ENCODE measurements at regions not wholly inside any gene's neighbourhood (a gene's known extent, or its start where the extent isn't known, plus 50 kb on each side); places are given as distances from the start of the nearest gene placed in this dataset.
"Not testable (repeated sequence)": the region's sequence is repeated elsewhere in the genome, so short reads cannot be mapped to it uniquely, and the experiment has no call there.

GRCh38 chr10:120103738-120104560 is 211.4 kb downstream of the SEC23IP start:
- H3K4me3 ChIP-seq (ENCODE audit: low read depth, low read length), result no peak overlapping the region
- DNase-seq (ENCODE audit: low read depth), result no peak

- DNase-seq (ENCODE audit: low read depth), result no peak
Measured at GRCh38 chr10:120105001-120105400, 212.5 kb downstream of the SEC23IP start.

GRCh38 chr10:120105492-120105891 is 213.0 kb downstream of the SEC23IP start:
- no peak for DNase-seq (ENCODE audit: low read depth)
- no peak overlapping the region for H3K4me3 ChIP-seq (ENCODE audit: low read depth, low read length)

More at GRCh38 chr10:120105001-120105400, 212.5 kb downstream of the SEC23IP start:
- no peak overlapping the region for H3K4me3 ChIP-seq (ENCODE audit: low read depth, low read length)

- H3K4me3 ChIP-seq (ENCODE audit: low read depth, low read length), result no peak overlapping the region
- no peak for DNase-seq (ENCODE audit: low read depth)
Measured at GRCh38 chr10:120108916-120109315, 216.4 kb downstream of the SEC23IP start.

- DNase-seq (ENCODE audit: low read depth); H3K4me3 ChIP-seq (ENCODE audit: low read depth, low read length): not testable (repeated sequence)
Measured at GRCh38 chr10:120109725-120110124, 217.2 kb downstream of the SEC23IP start.

GRCh38 chr10:120110196-120110595 is 217.7 kb downstream of the SEC23IP start:
- H3K4me3 ChIP-seq (ENCODE audit: low read depth, low read length), result no peak overlapping the region
- DNase-seq (ENCODE audit: low read depth), result no peak

- no peak for DNase-seq (ENCODE audit: low read depth)
Measured at GRCh38 chr10:120111628-120112027, 219.1 kb downstream of the SEC23IP start.

GRCh38 chr10:120112809-120113208 is 220.3 kb downstream of the SEC23IP start:
- DNase-seq (ENCODE audit: low read depth), result no peak
- no peak overlapping the region for H3K4me3 ChIP-seq (ENCODE audit: low read depth, low read length)

More at GRCh38 chr10:120111628-120112027, 219.1 kb downstream of the SEC23IP start:
- no peak overlapping the region for H3K4me3 ChIP-seq (ENCODE audit: low read depth, low read length)

GRCh38 chr10:120115959-120116358 is 223.4 kb downstream of the SEC23IP start:
- no peak for DNase-seq (ENCODE audit: low read depth)
- no peak overlapping the region for H3K4me3 ChIP-seq (ENCODE audit: low read depth, low read length)

GRCh38 chr10:120121768-120122167 is 229.2 kb downstream of the SEC23IP start:
- no peak overlapping the region for H3K4me3 ChIP-seq (ENCODE audit: low read depth, low read length)
- DNase-seq (ENCODE audit: low read depth), result no peak

GRCh38 chr10:120131183-120131582 is 238.7 kb downstream of the SEC23IP start:
- no peak for DNase-seq (ENCODE audit: low read depth)
- H3K4me3 ChIP-seq (ENCODE audit: low read depth, low read length), result no peak overlapping the region

GRCh38 chr10:120132811-120133210 is 240.3 kb downstream of the SEC23IP start:
- no peak overlapping the region for H3K4me3 ChIP-seq (ENCODE audit: low read depth, low read length)
- DNase-seq (ENCODE audit: low read depth), result no peak

- H3K4me3 ChIP-seq (ENCODE audit: low read depth, low read length), result no peak overlapping the region
Measured at GRCh38 chr10:120138689-120139088, 246.2 kb downstream of the SEC23IP start.

GRCh38 chr10:120145107-120145506 is 252.6 kb downstream of the SEC23IP start:
- DNase-seq (ENCODE audit: low read depth), result no peak
- no peak overlapping the region for H3K4me3 ChIP-seq (ENCODE audit: low read depth, low read length)

More at GRCh38 chr10:120138689-120139088, 246.2 kb downstream of the SEC23IP start:
- DNase-seq (ENCODE audit: low read depth), result no peak

- no peak overlapping the region for H3K4me3 ChIP-seq (ENCODE audit: low read depth, low read length)
- no peak for DNase-seq (ENCODE audit: low read depth)
Measured at GRCh38 chr10:120156614-120157274, 264.2 kb downstream of the SEC23IP start.

- no peak overlapping the region for H3K4me3 ChIP-seq (ENCODE audit: low read depth, low read length)
- DNase-seq (ENCODE audit: low read depth), result no peak
Measured at GRCh38 chr10:120161111-120161510, 268.6 kb downstream of the SEC23IP start.

GRCh38 chr10:120162471-120162870 is 269.9 kb downstream of the SEC23IP start:
- no peak for DNase-seq (ENCODE audit: low read depth)
- H3K4me3 ChIP-seq (ENCODE audit: low read depth, low read length), result no peak overlapping the region

- DNase-seq (ENCODE audit: low read depth), result no peak
- H3K4me3 ChIP-seq (ENCODE audit: low read depth, low read length), result no peak overlapping the region
Measured at GRCh38 chr10:120172356-120172755, 279.8 kb downstream of the SEC23IP start.

GRCh38 chr10:120174491-120174890 is 282.0 kb downstream of the SEC23IP start:
- no peak for DNase-seq (ENCODE audit: low read depth)
- no peak overlapping the region for H3K4me3 ChIP-seq (ENCODE audit: low read depth, low read length)

GRCh38 chr10:120177330-120177729 is 279.7 kb upstream of the PLPP4 start:
- no peak overlapping the region for H3K4me3 ChIP-seq (ENCODE audit: low read depth, low read length)
- DNase-seq (ENCODE audit: low read depth), result no peak

- no peak for DNase-seq (ENCODE audit: low read depth)
- no peak overlapping the region for H3K4me3 ChIP-seq (ENCODE audit: low read depth, low read length)
Measured at GRCh38 chr10:120180160-120180559, 276.9 kb upstream of the PLPP4 start.
